ENCODE measurements at regions not wholly inside any gene's neighbourhood (a gene's known extent, or its start where the extent isn't known, plus 50 kb on each side); places are given as distances from the start of the nearest gene placed in this dataset.
"Not testable (repeated sequence)": the region's sequence is repeated elsewhere in the genome, so short reads cannot be mapped to it uniquely, and the experiment has no call there.

- TF ChIP-seq PRDM4 (tag by site-specific recombination; IDR thresholded peaks at IDR 0.05) (no peak), ZNF513 (tag by site-specific recombination; IDR thresholded peaks at IDR 0.05) (no peak), RBAK (tag by site-specific recombination; IDR thresholded peaks at IDR 0.05) (no peak)
These were observed 191.6 kb downstream of the DLEU7 start (continued) for GRCh38 chr13:50651922-50652321.

- TF ChIP-seq ZNF366 (tag by site-specific recombination; conservative IDR thresholded peaks at IDR 0.05): no peak
- no peak for TF ChIP-seq ZNF670 (tag by site-specific recombination; IDR thresholded peaks at IDR 0.05; ENCODE audit: low read depth)
- no peak for TF ChIP-seq ZSCAN23 (tag by site-specific recombination; IDR thresholded peaks at IDR 0.05)
- no peak for TF ChIP-seq ZNF214 (tag by site-specific recombination; IDR thresholded peaks at IDR 0.05; ENCODE audit: borderline replicate concordance)
- no peak for TF ChIP-seq ZBTB21 (tag by site-specific recombination; IDR thresholded peaks at IDR 0.05)
- no peak for TF ChIP-seq PBX3 (CRISPR knock-in tag; IDR thresholded peaks at IDR 0.05)
- TF ChIP-seq ZNF362 (tag by site-specific recombination; IDR thresholded peaks at IDR 0.05): no peak
- no peak for TF ChIP-seq KLF9 (tag by site-specific recombination; IDR thresholded peaks at IDR 0.05; ENCODE audit: low read depth)
- TF ChIP-seq ZNF514 (tag by site-specific recombination; IDR thresholded peaks at IDR 0.05): no peak
- no peak for TF ChIP-seq ZNF623 (tag by site-specific recombination; IDR thresholded peaks at IDR 0.05)
- no peak for TF ChIP-seq ZNF501 (tag by site-specific recombination; IDR thresholded peaks at IDR 0.05)
- TF ChIP-seq ZNF626 (tag by site-specific recombination; IDR thresholded peaks at IDR 0.05): no peak
- no peak for TF ChIP-seq ZSCAN18 (tag by site-specific recombination; IDR thresholded peaks at IDR 0.05)
- no peak for TF ChIP-seq ZXDB (tag by site-specific recombination; IDR thresholded peaks at IDR 0.05)
- no peak for TF ChIP-seq ZNF391 (tag by site-specific recombination; IDR thresholded peaks at IDR 0.05; ENCODE audit: borderline replicate concordance, low read depth)
- TF ChIP-seq MZF1 (tag by site-specific recombination; IDR thresholded peaks at IDR 0.05; ENCODE audit: borderline replicate concordance): no peak
- no peak for TF ChIP-seq ZNF549 (tag by site-specific recombination; IDR thresholded peaks at IDR 0.05)
- TF ChIP-seq TCF7L2 (IDR thresholded peaks at IDR 0.05; ENCODE audit: borderline replicate concordance, low read depth, low read length): no peak
- Histone ChIP-seq H3K36me3 (ENCODE audit: control insufficient read depth in 2 of 2, insufficient read depth in 1 of 2, low read length in 2 of 2) (no peaks in the 10 kb centered on the region), H3K9me3 (ENCODE audit: control insufficient read depth, insufficient read depth, low read depth, low read length) (no peaks in the 10 kb centered on the region), H3K27ac (ENCODE audit: extremely low read depth, low read depth, low read length) (no peak overlapping the region), H3K4me1 (ENCODE audit: control insufficient read depth, insufficient read depth, low read length) (no peaks in the 10 kb centered on the region), H3K4me3 (ENCODE audit: low read depth, low read length) (no peak overlapping the region)
- ChIA-PET CTCF (no interaction called here), POLR2A (no interaction called here)
These were observed 189.2 kb downstream of the DLEU7 start for GRCh38 chr13:50654331-50654730.

GRCh38 chr13:50661881-50662280 is 181.6 kb downstream of the DLEU7 start:
- POLR2A ChIA-PET; H3K9me3 ChIP-seq (ENCODE audit: control insufficient read depth, insufficient read depth, low read depth, low read length); H3K36me3 ChIP-seq (ENCODE audit: control insufficient read depth in 2 of 2, insufficient read depth in 1 of 2, low read length in 2 of 2); H3K4me1 ChIP-seq (ENCODE audit: control insufficient read depth, insufficient read depth, low read length); CTCF ChIA-PET; H3K4me3 ChIP-seq (ENCODE audit: low read depth, low read length); H3K27ac ChIP-seq (ENCODE audit: extremely low read depth, low read depth, low read length): not testable (repeated sequence)

Measured in HEK293 (cell line).